B cell (primary cell): ENCODE measurements at regions not wholly inside any gene's neighbourhood (a gene's known extent, or its start where the extent isn't known, plus 50 kb on each side); places are given as distances from the start of the nearest gene placed in this dataset.

ENCODE experiments used
- ATAC-seq: fragments of 200-7000 bp; cut with Tn5 transposase; one replicate; pipeline ENCODE4 v1.10.0; 2021; ENCODE audit warnings: low read depth, mild to moderate bottlenecking, moderate number of reproducible peaks, moderate library complexity
- CTCF ChIA-PET: fragments of 350-600 bp; sonication (Branson Sonifier 250); formaldehyde crosslinking; loops from one replicate; lab custom pipeline; 2021; ENCODE audit warnings: antibody characterized with exemption, inconsistent platforms; lab: Charles Lee
- POLR2A ChIA-PET: fragments of 350-600 bp; sonication (Branson Sonifier 250); formaldehyde crosslinking; loops from one replicate; lab custom pipeline; 2021; ENCODE audit warnings: antibody characterized with exemption; lab: Charles Lee
- DNase-seq: peaks from one replicate; pipeline ENCODE4 v3.0.0; 2013
- H2AFZ ChIP-seq: 2 replicates; pipeline ENCODE4 v1.6.1; 2012; ENCODE audit warnings: mild to moderate bottlenecking, low read depth, low read length; ENCODE audit not compliant: insufficient read depth, poor library complexity, severe bottlenecking
- H3K27ac ChIP-seq, 2 donors: 1 replicate in 1 of 2; 2 replicates in 1 of 2; pipeline ENCODE4 v1.5.1; 2012 to 2013; ENCODE audit warnings: low read length in 2 of 2, mild to moderate bottlenecking in 2 of 2, moderate library complexity in 1 of 2
- H3K27me3 ChIP-seq, 4 experiments: fragments of 200-600 bp in 1 of 4; sonication (generic) in 1 of 4; replicated peaks in 1 of 4; 1 replicate in 2 of 4; 2 replicates in 2 of 4; pipeline versions ENCODE4 v1.6.1 to v1.7.0; 2013 to 2016; ENCODE audit warnings: low read length in 3 of 4, mild to moderate bottlenecking in 2 of 4, mixed read lengths in 1 of 4, moderate library complexity in 1 of 4; ENCODE audit not compliant: insufficient read depth in 4 of 4, control insufficient read depth in 3 of 4; ENCODE audit errors: control extremely low read depth in 1 of 4
- H3K36me3 ChIP-seq, 2 experiments: replicated peaks in 1 of 2; 1 replicate in 1 of 2; 2 replicates in 1 of 2; pipeline versions ENCODE4 v1.6.1 to v1.7.1; 2013; ENCODE audit warnings: low read length in 1 of 2; ENCODE audit not compliant: insufficient read depth in 2 of 2, control insufficient read depth in 1 of 2; ENCODE audit errors: control extremely low read depth in 1 of 2, extremely low read depth in 1 of 2
- H3K4me1 ChIP-seq, 2 donors: fragments of 200-600 bp in 1 of 2; sonication (generic) in 1 of 2; 1 replicate in 1 of 2; 2 replicates in 1 of 2; pipeline versions ENCODE4 v1.5.1 to v1.6.1; 2013 to 2017; ENCODE audit warnings: low read length in 2 of 2; ENCODE audit not compliant: control insufficient read depth in 2 of 2, insufficient read depth in 2 of 2
- H3K4me2 ChIP-seq: replicated peaks from 2 replicates; pipeline ENCODE3; 2012; ENCODE audit warnings: mild to moderate bottlenecking, low read depth, low read length; ENCODE audit not compliant: poor library complexity, severe bottlenecking
- H3K4me3 ChIP-seq, 5 experiments: fragments of 200-600 bp in 1 of 5; sonication (generic) in 1 of 5; 1 replicate in 3 of 5; 2 replicates in 2 of 5; pipeline versions ENCODE4 v1.5.1 to v1.7.0; 2011 to 2016; ENCODE audit warnings: low read length in 4 of 5, mild to moderate bottlenecking in 4 of 5, low read depth in 2 of 5, control low read depth in 1 of 5, moderate library complexity in 1 of 5; ENCODE audit not compliant: insufficient read depth in 1 of 5; ENCODE audit errors: control extremely low read depth in 1 of 5, extremely low read depth in 1 of 5
- H3K79me2 ChIP-seq: fragments of 200-600 bp; sonication (generic); one replicate; pipeline ENCODE4 v1.6.0; 2016; ENCODE audit warnings: low read length; ENCODE audit not compliant: control insufficient read depth, insufficient read depth
- H3K9ac ChIP-seq: fragments of 200-600 bp; sonication (generic); 2 replicates; pipeline ENCODE4 v1.6.1; 2017; ENCODE audit warnings: mild to moderate bottlenecking, low read length, moderate library complexity
- H3K9me3 ChIP-seq, 3 donors: one replicate each; pipeline versions ENCODE4 v1.6.1 to v1.7.1; 2013; ENCODE audit warnings: low read length in 2 of 3; ENCODE audit not compliant: control insufficient read depth in 2 of 3, insufficient read depth in 1 of 3; ENCODE audit errors: control extremely low read depth in 1 of 3
- H4K20me1 ChIP-seq: 2 replicates; pipeline ENCODE4 v1.6.0; 2012; ENCODE audit warnings: mild to moderate bottlenecking, low read length; ENCODE audit not compliant: insufficient read depth, control insufficient read depth, poor library complexity, severe bottlenecking
- H3K27ac Mint-ChIP-seq: one replicate; pipeline ENCODE4 v1.8.0; 2021; ENCODE audit warnings: mixed read lengths
- H3K27me3 Mint-ChIP-seq: one replicate; pipeline ENCODE4 v1.8.0; 2021; ENCODE audit warnings: mixed read lengths
- H3K4me1 Mint-ChIP-seq: one replicate; pipeline ENCODE4 v1.8.0; 2021; ENCODE audit warnings: mixed read lengths
- H3K4me3 Mint-ChIP-seq: one replicate; pipeline ENCODE4 v1.8.0; 2021; ENCODE audit warnings: mixed read lengths
- H3K9me3 Mint-ChIP-seq: one replicate; pipeline ENCODE4 v1.8.0; 2022; ENCODE audit warnings: mixed read lengths; ENCODE audit not compliant: insufficient read depth
- EZH2 ChIP-seq: IDR thresholded peaks from 2 replicates; pipeline ENCODE4 v1.6.1; 2012; ENCODE audit warnings: borderline replicate concordance, low read depth, mild to moderate bottlenecking, moderate library complexity, low read length; ENCODE audit not compliant: insufficient read depth, poor library complexity, severe bottlenecking
- WGBS: methylation state at CpG from one replicate; pipeline ENCODE4 v1.1.5; 2013; ENCODE audit warnings: missing lambda C conversion rate; ENCODE audit not compliant: insufficient coverage; 5-methylcytosine and 5-hydroxymethylcytosine counted together
- intact Hi-C: fragments of 100-400 bp; cut with micrococcal nuclease; formaldehyde crosslinking; loops from one replicate; pipeline ENCODE4 v1.10.0; 2022
- TF ChIP-seq, protein P1 (sequence below): fragments of 200-600 bp; IDR thresholded peaks from one replicate; pipeline ENCODE4 v1.8.0; 2022; ENCODE audit warnings: antibody characterized with exemption, mild to moderate bottlenecking

DNA sequence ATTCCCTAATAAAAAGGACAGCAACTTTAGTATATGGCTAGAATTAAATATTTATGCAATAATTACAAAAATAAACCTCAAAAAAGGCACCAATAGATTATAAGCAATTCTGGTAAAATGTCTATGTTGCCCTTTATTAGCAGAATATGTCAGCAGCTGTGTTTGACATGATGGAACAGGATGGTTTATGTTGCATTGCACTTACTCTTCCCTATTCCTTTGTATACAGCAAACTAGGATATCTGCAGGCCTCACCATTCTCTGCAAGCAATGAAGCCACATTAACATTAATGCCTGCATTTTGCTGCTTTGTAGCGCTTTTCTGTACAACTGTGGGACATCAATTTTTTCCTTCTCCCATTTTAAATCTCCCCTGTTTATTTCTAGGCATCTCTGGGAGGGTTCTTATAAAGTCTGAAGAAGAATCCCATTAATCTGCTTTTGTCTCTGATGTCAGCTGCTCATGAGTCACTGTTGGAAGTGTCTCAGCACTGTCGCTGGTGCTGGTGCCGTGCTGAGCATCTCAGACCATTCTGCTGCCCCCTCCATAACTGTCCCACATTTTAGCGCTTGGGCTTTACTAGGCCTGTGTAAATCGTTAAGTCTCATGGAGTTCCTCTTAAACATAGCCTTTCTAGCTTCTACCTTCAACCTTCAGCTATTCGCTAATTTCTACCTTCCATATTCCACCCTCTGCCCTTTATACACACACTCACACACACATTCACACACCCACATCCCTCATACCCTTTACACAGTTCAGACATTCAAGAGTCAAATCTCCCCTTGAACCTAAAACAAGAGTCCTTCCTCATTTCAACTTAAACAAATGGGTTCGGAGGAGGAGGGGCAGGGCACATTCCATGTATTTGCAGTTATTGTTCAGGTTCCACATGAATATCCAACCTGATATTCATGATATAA is 64.4 kb upstream of the TRHDE start:
- no peak overlapping the region for H3K27ac ChIP-seq
- Mint-ChIP-seq H3K4me1 (no peaks in the 10 kb centered on the region), H3K4me3 (no peak overlapping the region), H3K27me3 (no peaks in the 10 kb centered on the region), H3K9me3 (no peaks in the 10 kb centered on the region), H3K27ac (no peak overlapping the region)
- H3K4me1 ChIP-seq, result no peaks in the 10 kb centered on the region
- no peaks in the 10 kb centered on the region for H3K36me3 ChIP-seq
- H3K27me3 ChIP-seq, result no peaks in the 10 kb centered on the region
- 95% methylated on average over 5 of the region's 7 CpGs for WGBS
- H3K4me3 ChIP-seq, result no peak overlapping the region
- H3K9me3 ChIP-seq, result peaks cover 0 to 4% (median 0%) of the 10 kb centered on the region in 3 donors
- H3K79me2 ChIP-seq, result no peaks in the 10 kb centered on the region
- DNase-seq, result no peak
- no peak overlapping the region for H3K9ac ChIP-seq
- H4K20me1 ChIP-seq, result no peaks in the 10 kb centered on the region
- TF ChIP-seq, protein P1, sequence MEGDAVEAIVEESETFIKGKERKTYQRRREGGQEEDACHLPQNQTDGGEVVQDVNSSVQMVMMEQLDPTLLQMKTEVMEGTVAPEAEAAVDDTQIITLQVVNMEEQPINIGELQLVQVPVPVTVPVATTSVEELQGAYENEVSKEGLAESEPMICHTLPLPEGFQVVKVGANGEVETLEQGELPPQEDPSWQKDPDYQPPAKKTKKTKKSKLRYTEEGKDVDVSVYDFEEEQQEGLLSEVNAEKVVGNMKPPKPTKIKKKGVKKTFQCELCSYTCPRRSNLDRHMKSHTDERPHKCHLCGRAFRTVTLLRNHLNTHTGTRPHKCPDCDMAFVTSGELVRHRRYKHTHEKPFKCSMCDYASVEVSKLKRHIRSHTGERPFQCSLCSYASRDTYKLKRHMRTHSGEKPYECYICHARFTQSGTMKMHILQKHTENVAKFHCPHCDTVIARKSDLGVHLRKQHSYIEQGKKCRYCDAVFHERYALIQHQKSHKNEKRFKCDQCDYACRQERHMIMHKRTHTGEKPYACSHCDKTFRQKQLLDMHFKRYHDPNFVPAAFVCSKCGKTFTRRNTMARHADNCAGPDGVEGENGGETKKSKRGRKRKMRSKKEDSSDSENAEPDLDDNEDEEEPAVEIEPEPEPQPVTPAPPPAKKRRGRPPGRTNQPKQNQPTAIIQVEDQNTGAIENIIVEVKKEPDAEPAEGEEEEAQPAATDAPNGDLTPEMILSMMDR, result no peak
- TF ChIP-seq EZH2, result no peak
- H3K4me2 ChIP-seq, result no peak overlapping the region
- intact Hi-C loops, result no loop called here
- H2AFZ ChIP-seq, result no peak overlapping the region
- ChIA-PET POLR2A (no interaction called here), CTCF (no interaction called here)
- ATAC-seq, result no peak

DNA sequence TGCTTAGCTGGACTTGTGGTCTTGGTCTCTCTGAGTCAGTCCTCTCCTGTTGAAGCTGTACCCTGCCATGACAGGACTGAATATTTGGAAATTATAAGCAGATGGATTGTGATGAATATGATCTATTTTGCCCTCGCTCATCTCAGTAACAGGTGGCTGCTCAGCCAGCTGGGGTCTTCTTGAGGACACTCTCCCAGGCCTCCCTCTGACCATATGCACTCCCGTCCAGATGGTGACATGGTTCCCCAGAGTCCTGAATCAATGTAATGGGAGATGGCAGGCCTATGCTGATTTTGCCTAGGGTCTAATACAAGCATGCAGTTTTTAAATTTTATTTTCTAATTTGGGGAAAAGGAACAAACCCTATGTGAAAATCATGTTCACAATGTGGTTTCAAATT is 63.1 kb upstream of the TRHDE start:
- Histone ChIP-seq H3K9me3 (no peaks in the 10 kb centered on the region), H3K4me2 (no peak overlapping the region), H3K4me3 (no peak overlapping the region), H3K36me3 (no peaks in the 10 kb centered on the region), H3K9ac (no peak overlapping the region), H3K4me1 (no peaks in the 10 kb centered on the region), H2AFZ (no peak overlapping the region), H3K27ac (no peak overlapping the region), H3K27me3 (no peaks in the 10 kb centered on the region), H4K20me1 (no peaks in the 10 kb centered on the region), H3K79me2 (no peaks in the 10 kb centered on the region)
- intact Hi-C loops, result no loop called here
- Mint-ChIP-seq H3K9me3 (no peaks in the 10 kb centered on the region), H3K27me3 (no peaks in the 10 kb centered on the region), H3K4me1 (no peaks in the 10 kb centered on the region), H3K27ac (no peak overlapping the region), H3K4me3 (no peak overlapping the region)
- POLR2A ChIA-PET, result no interaction called here
- DNase-seq (no peak), ATAC-seq (no peak)
- CTCF ChIA-PET, result interaction anchor here (0.6 kb wide), 1 partner anchor 351 kb away, joined by 3 read pairs; no protein-coding TSS in a partner anchor
- no CpG with 5 or more reads among the region's 2 CpGs for WGBS
- no peak for TF ChIP-seq EZH2
- TF ChIP-seq, protein P1, result no peak
